BJ (cell line): ENCODE measurements at regions not wholly inside any gene's neighbourhood (a gene's known extent, or its start where the extent isn't known, plus 50 kb on each side); places are given as distances from the start of the nearest gene placed in this dataset.

Experiments
- CTCF ChIA-PET: fragments of 350-600 bp; formaldehyde crosslinking; extraction: SDS; loops from one replicate; lab custom pipeline; 2021; ENCODE audit warnings: antibody characterized with exemption, inconsistent platforms; lab: Yijun Ruan, JAX
- POLR2A ChIA-PET: fragments of 300-600 bp; sonication (Branson Sonifier 250); formaldehyde crosslinking; extraction: SDS; loops from one replicate; lab custom pipeline; 2021; ENCODE audit warnings: antibody characterized with exemption; lab: Charles Lee
- DNase-seq: peaks from one replicate; pipeline ENCODE4 v3.0.0-alpha.2; 2011; ENCODE audit warnings: low read depth
- H3K27me3 ChIP-seq: 2 replicates; pipeline ENCODE4 v1.6.0; 2011; ENCODE audit warnings: low read length; ENCODE audit not compliant: control insufficient read depth, insufficient read depth
- H3K36me3 ChIP-seq: 2 replicates; pipeline ENCODE4 v1.5.1; 2011; ENCODE audit warnings: low read length; ENCODE audit not compliant: control insufficient read depth, insufficient read depth
- H3K4me3 ChIP-seq: 2 replicates; pipeline ENCODE4 v1.5.1; 2011; ENCODE audit warnings: low read depth, mild to moderate bottlenecking, control low read depth, low read length
- TF ChIP-seq, protein P1 (sequence below): IDR thresholded peaks from 2 replicates; pipeline ENCODE4 v1.5.1; 2011; ENCODE audit warnings: low read depth, mild to moderate bottlenecking, control low read depth, inconsistent platforms, low read length, moderate library complexity; ENCODE audit not compliant: insufficient read depth

DNA sequence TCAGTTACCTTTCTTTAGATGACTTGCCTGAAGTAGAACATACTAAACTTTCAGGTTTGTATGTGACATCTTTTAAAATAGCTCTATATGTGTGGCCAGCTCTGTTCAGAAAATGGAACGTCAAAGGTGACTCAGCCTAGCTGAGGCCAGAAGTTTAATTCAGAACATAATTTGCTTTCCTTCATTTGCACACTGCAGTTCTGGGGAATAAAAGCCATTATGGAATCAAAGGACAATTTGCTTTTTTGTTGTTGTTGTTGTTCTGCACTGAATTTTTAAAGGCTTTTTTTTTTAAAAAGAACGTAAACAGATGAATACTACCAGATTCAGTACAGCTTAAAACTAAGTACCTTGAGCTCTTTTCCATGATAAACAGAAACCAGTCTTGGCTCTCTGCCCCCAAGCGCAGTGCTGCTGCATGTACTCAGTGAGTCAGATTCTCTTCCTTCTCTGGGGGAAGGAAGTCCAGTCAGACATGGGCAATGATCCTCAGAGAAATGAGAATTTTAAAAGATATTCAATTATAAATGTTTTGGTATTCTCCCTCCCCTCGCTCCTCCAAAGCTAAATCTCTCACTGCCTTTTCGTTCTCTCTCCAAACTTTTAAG lies 644.2 kb downstream of the NOVA1 start:
- TF ChIP-seq, protein P1, sequence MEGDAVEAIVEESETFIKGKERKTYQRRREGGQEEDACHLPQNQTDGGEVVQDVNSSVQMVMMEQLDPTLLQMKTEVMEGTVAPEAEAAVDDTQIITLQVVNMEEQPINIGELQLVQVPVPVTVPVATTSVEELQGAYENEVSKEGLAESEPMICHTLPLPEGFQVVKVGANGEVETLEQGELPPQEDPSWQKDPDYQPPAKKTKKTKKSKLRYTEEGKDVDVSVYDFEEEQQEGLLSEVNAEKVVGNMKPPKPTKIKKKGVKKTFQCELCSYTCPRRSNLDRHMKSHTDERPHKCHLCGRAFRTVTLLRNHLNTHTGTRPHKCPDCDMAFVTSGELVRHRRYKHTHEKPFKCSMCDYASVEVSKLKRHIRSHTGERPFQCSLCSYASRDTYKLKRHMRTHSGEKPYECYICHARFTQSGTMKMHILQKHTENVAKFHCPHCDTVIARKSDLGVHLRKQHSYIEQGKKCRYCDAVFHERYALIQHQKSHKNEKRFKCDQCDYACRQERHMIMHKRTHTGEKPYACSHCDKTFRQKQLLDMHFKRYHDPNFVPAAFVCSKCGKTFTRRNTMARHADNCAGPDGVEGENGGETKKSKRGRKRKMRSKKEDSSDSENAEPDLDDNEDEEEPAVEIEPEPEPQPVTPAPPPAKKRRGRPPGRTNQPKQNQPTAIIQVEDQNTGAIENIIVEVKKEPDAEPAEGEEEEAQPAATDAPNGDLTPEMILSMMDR = no peak
- Histone ChIP-seq H3K36me3 (no peaks in the 10 kb centered on the region), H3K4me3 (no peak overlapping the region), H3K27me3 (no peaks in the 10 kb centered on the region)
- ChIA-PET POLR2A (no interaction called here), CTCF (no interaction called here)
- DNase-seq = no peak

- Histone ChIP-seq H3K36me3 (no peaks in the 10 kb centered on the region), H3K4me3 (no peak overlapping the region), H3K27me3 (no peaks in the 10 kb centered on the region)
- CTCF ChIA-PET = no interaction called here
- no peak for DNase-seq
- TF ChIP-seq, protein P1 = no peak
- POLR2A ChIA-PET = no interaction called here
Measured at GRCh38 chr14:25945746-25946145, 652.1 kb downstream of the NOVA1 start.

DNA sequence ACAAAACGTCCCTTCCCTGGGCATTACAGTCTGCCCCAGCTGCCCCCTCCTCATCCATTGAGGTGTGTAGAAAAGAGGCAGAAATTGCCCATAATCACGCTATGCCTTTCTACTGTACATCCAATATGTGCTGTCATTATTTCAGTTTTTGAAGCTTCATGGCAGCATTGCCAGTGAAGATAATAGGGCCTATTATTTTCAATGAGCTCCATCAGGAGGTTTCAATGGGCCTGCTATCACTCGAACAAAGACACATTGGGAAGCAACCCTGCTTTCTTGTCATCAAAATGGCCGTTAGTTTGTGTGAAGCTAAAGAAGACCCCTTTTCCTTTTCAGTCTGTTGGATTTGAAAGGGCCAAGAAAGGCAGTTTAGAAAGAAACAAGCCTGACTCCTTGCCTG lies 653.8 kb downstream of the NOVA1 start:
- Histone ChIP-seq H3K27me3 (no peaks in the 10 kb centered on the region), H3K4me3 (no peak overlapping the region), H3K36me3 (no peaks in the 10 kb centered on the region)
- ChIA-PET CTCF (interaction anchor here (0.9 kb wide), 1 partner anchor 13 kb away, joined by 3 read pairs; no protein-coding TSS in a partner anchor), POLR2A (no interaction called here)
- TF ChIP-seq, protein P1 = no peak
- DNase-seq = no peak

DNA sequence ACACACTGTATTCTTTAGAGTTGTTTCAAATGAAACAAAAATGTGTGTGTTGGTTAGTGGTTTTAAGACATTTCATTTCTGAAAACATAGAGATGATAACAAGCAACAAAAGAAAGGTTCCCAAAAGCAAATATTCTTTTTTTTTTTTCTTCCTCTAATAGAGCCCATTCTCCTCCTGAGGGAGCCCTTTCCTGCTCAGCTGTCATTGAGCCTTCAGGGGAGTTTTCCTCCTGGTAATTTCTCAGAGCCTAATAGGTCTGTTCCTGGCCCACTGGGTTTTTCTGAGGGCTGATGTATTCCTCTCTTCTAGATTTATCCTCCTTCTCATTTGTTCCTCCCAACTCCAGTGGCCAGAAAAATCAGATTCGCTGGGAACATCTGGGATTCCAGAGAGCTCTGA lies 654.5 kb downstream of the NOVA1 start:
- H3K36me3 ChIP-seq = no peaks in the 10 kb centered on the region
- TF ChIP-seq, protein P1 = no peak
- POLR2A ChIA-PET = no interaction called here
- H3K4me3 ChIP-seq = no peak overlapping the region
- CTCF ChIA-PET = interaction anchor here (0.6 to 0.9 kb wide), 2 partner anchors 13 to 299 kb away, joined by 3 read pairs; no protein-coding TSS in a partner anchor
- H3K27me3 ChIP-seq = no peaks in the 10 kb centered on the region
- DNase-seq = no peak

- ChIA-PET CTCF (no interaction called here), POLR2A (no interaction called here)
- TF ChIP-seq, protein P1 = no peak
- Histone ChIP-seq H3K36me3 (no peaks in the 10 kb centered on the region), H3K27me3 (no peaks in the 10 kb centered on the region), H3K4me3 (no peak overlapping the region)
- no peak for DNase-seq
Measured at GRCh38 chr14:25942090-25942489, 655.7 kb downstream of the NOVA1 start.
